ENCODE measurements at regions not wholly inside any gene's neighbourhood (a gene's known extent, or its start where the extent isn't known, plus 50 kb on each side); places are given as distances from the start of the nearest gene placed in this dataset.

GRCh38 chr1:214120951-214121350 is 133.2 kb downstream of the PROX1 start:
- no peak for TF ChIP-seq TOX (CRISPR knock-in tag; IDR thresholded peaks at IDR 0.05; ENCODE audit: borderline replicate concordance)
- TF ChIP-seq CSDC2 (CRISPR knock-in tag; IDR thresholded peaks at IDR 0.05) = no peak
- TF ChIP-seq ISL1 (CRISPR knock-in tag; IDR thresholded peaks at IDR 0.05) = no peak
- TF ChIP-seq PATZ1 (CRISPR knock-in tag; IDR thresholded peaks at IDR 0.05; ENCODE audit: borderline replicate concordance) = no peak
- TF ChIP-seq ARNTL (CRISPR knock-in tag; IDR thresholded peaks at IDR 0.05; ENCODE audit: borderline replicate concordance, low read depth) = no peak
- no peak for TF ChIP-seq TCF4 (CRISPR knock-in tag; IDR thresholded peaks at IDR 0.05; ENCODE audit: borderline replicate concordance)
- TF ChIP-seq ZFP3 (CRISPR knock-in tag; IDR thresholded peaks at IDR 0.05) = no peak
- TF ChIP-seq ZNF70 (CRISPR knock-in tag; IDR thresholded peaks at IDR 0.05) = no peak
- TF ChIP-seq CREB5 (CRISPR knock-in tag; IDR thresholded peaks at IDR 0.05; ENCODE audit: low read depth) = no peak

Data from SK-N-SH treated with all-trans-retinoic acid at 6 μM for 48 hours (cell line).